ENCODE measurements at regions not wholly inside any gene's neighbourhood (a gene's known extent, or its start where the extent isn't known, plus 50 kb on each side); places are given as distances from the start of the nearest gene placed in this dataset.

DNA sequence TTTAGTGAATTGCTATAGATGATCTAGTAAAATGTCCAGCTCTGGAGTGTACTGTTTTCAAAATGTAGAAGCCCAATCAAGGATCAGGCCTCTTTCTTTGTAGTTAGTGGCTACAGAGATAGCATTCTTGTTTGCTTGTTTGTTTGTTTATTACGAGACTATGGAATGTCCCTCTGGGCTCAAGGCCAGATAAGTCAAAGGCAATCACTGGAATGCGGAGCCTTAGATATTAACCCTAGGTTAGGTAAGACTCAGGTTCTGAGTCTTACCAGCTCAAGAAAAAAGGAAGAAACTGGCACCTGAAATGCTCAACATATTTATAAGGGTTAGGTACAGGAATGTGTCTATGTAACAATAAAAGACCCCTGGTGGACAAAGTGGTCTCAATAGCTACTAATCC is 261.5 kb downstream of the SLC7A11 start:
- no peak for TF ChIP-seq CTCF (IDR thresholded peaks at IDR 0.05; ENCODE audit: low read depth, low read length)
- DNase-seq = no peak
- H3K9me3 ChIP-seq (ENCODE audit: severe bottlenecking) = no peaks in the 10 kb centered on the region
- no peak overlapping the region for H3K27ac ChIP-seq
- no peak overlapping the region for H3K4me3 ChIP-seq (ENCODE audit: low read depth, low read length)
- H3K27me3 ChIP-seq (ENCODE audit: insufficient read depth, low read depth, severe bottlenecking) = no peaks in the 10 kb centered on the region
- no peaks in the 10 kb centered on the region for H3K36me3 ChIP-seq

GRCh38 chr4:137979938-137980337 is 262.2 kb downstream of the SLC7A11 start:
- H3K9me3 ChIP-seq (ENCODE audit: severe bottlenecking) = no peaks in the 10 kb centered on the region
- DNase-seq = no peak
- H3K27ac ChIP-seq = no peak overlapping the region
- H3K36me3 ChIP-seq = no peaks in the 10 kb centered on the region
- no peaks in the 10 kb centered on the region for H3K27me3 ChIP-seq (ENCODE audit: insufficient read depth, low read depth, severe bottlenecking)
- no peak for TF ChIP-seq CTCF (IDR thresholded peaks at IDR 0.05; ENCODE audit: low read depth, low read length)
- no peak overlapping the region for H3K4me3 ChIP-seq (ENCODE audit: low read depth, low read length)

DNA sequence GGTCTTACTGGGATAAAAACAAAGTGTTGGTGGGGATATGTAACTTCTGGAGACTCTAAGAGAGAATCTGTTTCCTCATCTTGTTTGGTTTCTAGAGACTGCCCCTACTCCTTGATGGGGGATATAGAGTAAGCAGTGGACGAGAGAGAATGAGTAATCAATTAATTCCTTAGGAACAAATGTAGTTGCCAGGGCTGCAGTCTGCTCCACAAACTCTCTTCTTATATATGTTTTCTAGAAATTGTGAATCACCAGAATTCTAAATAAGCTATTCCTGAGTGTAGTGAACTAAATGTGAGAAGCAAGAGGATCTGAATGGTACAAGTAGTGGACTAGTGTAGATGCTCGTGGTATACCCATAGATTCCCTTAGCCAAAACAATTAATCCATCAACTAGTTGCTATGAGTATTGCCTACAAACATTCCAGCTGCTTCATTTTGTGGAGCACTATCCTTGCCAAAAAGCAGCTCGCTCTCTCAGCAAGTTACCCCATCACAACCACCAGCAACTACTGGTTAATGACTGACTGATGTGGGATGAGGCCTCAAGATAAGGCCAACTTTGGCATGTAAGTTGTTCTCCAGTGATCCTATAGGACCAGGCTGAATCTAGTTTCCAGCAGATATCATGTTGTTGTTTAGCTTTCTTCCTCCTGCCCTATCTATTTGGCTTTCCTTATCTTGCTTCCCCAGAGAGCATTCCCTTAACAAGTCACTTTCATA is 273.0 kb downstream of the SLC7A11 start:
- no peak overlapping the region for H3K4me3 ChIP-seq (ENCODE audit: low read depth, low read length)
- H3K36me3 ChIP-seq = no peaks in the 10 kb centered on the region
- TF ChIP-seq CTCF (IDR thresholded peaks at IDR 0.05; ENCODE audit: low read depth, low read length) = no peak
- H3K9me3 ChIP-seq (ENCODE audit: severe bottlenecking) = peaks cover 3% of the 10 kb centered on the region
- no peak overlapping the region for H3K27ac ChIP-seq
- DNase-seq = no peak
- H3K27me3 ChIP-seq (ENCODE audit: insufficient read depth, low read depth, severe bottlenecking) = no peaks in the 10 kb centered on the region

DNA sequence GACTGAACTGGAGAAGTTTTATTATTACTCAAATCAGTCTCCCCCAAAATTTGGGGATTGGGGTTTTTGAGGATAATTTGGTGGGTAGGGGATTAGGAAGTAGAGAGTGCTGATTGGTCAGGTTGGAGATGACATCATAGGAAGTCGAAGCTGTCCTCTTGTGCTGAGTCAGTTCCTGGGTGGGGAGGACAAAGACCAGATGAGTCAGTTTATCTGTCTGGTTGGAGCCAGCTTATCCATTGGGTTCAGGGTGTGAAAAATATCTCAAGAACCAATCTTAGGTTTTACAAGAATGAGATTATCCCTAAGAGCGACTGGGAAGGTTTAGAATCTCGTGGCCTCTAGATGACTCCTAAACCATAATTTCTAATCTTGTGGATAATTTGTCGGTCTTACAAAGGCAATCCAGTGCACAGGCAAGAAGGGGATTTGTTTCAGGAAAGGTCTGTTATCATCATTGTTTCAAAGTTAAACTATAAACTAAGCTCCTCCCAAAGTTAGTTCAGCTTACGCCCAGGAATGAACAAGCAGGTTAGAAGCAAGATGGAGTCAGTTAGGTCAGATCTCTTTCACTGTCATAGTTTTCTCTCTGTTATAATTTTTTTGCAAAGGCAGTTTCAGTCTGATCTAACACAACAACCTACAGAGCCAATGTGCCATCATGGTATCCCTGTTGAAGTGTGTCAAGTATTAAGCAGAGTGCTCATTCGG is 274.5 kb downstream of the SLC7A11 start:
- Histone ChIP-seq H3K27ac (no peak overlapping the region), H3K27me3 (ENCODE audit: insufficient read depth, low read depth, severe bottlenecking) (no peaks in the 10 kb centered on the region), H3K4me3 (ENCODE audit: low read depth, low read length) (no peak overlapping the region), H3K36me3 (no peaks in the 10 kb centered on the region), H3K9me3 (ENCODE audit: severe bottlenecking) (peaks cover 3% of the 10 kb centered on the region)
- no peak for TF ChIP-seq CTCF (IDR thresholded peaks at IDR 0.05; ENCODE audit: low read depth, low read length)
- DNase-seq = no peak

- H3K27ac ChIP-seq = no peak overlapping the region
- H3K36me3 ChIP-seq = no peaks in the 10 kb centered on the region
- peaks cover 3% of the 10 kb centered on the region for H3K9me3 ChIP-seq (ENCODE audit: severe bottlenecking)
- H3K27me3 ChIP-seq (ENCODE audit: insufficient read depth, low read depth, severe bottlenecking) = no peaks in the 10 kb centered on the region
- DNase-seq = no peak
- no peak for TF ChIP-seq CTCF (IDR thresholded peaks at IDR 0.05; ENCODE audit: low read depth, low read length)
- H3K4me3 ChIP-seq (ENCODE audit: low read depth, low read length) = no peak overlapping the region
These were observed 275.6 kb downstream of the SLC7A11 start for GRCh38 chr4:137966504-137966903.

Data from WERI-Rb-1 (cell line).